ENCODE measurements at regions not wholly inside any gene's neighbourhood (a gene's known extent, or its start where the extent isn't known, plus 50 kb on each side); places are given as distances from the start of the nearest gene placed in this dataset.

DNA sequence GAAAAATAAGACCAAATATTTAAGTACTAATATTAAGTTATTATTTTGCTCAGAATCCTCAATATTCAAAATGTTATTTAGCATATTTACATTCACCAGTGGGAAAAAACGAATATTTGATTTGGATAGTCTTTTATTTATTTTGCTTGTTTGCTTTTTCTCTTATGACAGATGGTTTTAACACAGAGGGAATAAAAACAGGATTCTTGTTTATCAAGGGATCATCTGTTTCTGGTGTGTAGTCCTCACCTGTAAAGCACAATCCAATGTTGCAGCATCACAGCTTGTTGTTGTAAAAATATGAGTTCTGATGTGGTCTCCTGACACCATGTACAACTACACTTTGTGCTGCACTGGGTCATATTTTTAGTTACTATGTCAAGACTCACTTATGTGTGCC is 103.9 kb downstream of the AVPR1A start:
- Histone ChIP-seq H3K9me2 (ENCODE audit: insufficient read depth, low read length) (no peaks in the 10 kb centered on the region), H3K9me3 (ENCODE audit: low read length) (no peaks in the 10 kb centered on the region), H3F3A (ENCODE audit: insufficient read depth, low read length, poor library complexity, severe bottlenecking) (no peaks in the 10 kb centered on the region), H3K27ac (ENCODE audit: low read length) (no peak overlapping the region), H3K4me3 (ENCODE audit: low read length) (no peak overlapping the region), H3K9ac (ENCODE audit: low read length) (no peak overlapping the region), H3K36me3 (ENCODE audit: insufficient read depth, low read length) (no peaks in the 10 kb centered on the region), H3K79me2 (replicated peaks; ENCODE audit: insufficient read depth, low read length) (no peaks in the 10 kb centered on the region), H3K4me2 (ENCODE audit: low read length) (no peak overlapping the region), H4K20me1 (ENCODE audit: insufficient read depth) (no peaks in the 10 kb centered on the region), H3K27me3 (ENCODE audit: insufficient read depth, low read depth, low read length) (no peaks in the 10 kb centered on the region), H2AFZ (ENCODE audit: low read depth, low read length) (no peak overlapping the region)
- TF ChIP-seq MXI1 (conservative IDR thresholded peaks at IDR 0.05; ENCODE audit: poor library complexity, severe bottlenecking) (no peak), EZH2 (IDR thresholded peaks at IDR 0.05; ENCODE audit: borderline replicate concordance, insufficient read depth, low read length, poor library complexity, severe bottlenecking) (no peak), SMC3 (conservative IDR thresholded peaks at IDR 0.05; ENCODE audit: poor library complexity) (no peak), RAD21 (conservative IDR thresholded peaks at IDR 0.05) (no peak), EP300 (conservative IDR thresholded peaks at IDR 0.05; ENCODE audit: poor library complexity, severe bottlenecking) (no peak), TAF1 (IDR thresholded peaks at IDR 0.05; ENCODE audit: low read depth) (no peak), POLR2AphosphoS5 (IDR thresholded peaks at IDR 0.05) (no peak)
- TF ChIP-seq, protein P1, sequence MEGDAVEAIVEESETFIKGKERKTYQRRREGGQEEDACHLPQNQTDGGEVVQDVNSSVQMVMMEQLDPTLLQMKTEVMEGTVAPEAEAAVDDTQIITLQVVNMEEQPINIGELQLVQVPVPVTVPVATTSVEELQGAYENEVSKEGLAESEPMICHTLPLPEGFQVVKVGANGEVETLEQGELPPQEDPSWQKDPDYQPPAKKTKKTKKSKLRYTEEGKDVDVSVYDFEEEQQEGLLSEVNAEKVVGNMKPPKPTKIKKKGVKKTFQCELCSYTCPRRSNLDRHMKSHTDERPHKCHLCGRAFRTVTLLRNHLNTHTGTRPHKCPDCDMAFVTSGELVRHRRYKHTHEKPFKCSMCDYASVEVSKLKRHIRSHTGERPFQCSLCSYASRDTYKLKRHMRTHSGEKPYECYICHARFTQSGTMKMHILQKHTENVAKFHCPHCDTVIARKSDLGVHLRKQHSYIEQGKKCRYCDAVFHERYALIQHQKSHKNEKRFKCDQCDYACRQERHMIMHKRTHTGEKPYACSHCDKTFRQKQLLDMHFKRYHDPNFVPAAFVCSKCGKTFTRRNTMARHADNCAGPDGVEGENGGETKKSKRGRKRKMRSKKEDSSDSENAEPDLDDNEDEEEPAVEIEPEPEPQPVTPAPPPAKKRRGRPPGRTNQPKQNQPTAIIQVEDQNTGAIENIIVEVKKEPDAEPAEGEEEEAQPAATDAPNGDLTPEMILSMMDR (IDR thresholded peaks at IDR 0.05; ENCODE audit: poor library complexity, severe bottlenecking), result no peak

DNA sequence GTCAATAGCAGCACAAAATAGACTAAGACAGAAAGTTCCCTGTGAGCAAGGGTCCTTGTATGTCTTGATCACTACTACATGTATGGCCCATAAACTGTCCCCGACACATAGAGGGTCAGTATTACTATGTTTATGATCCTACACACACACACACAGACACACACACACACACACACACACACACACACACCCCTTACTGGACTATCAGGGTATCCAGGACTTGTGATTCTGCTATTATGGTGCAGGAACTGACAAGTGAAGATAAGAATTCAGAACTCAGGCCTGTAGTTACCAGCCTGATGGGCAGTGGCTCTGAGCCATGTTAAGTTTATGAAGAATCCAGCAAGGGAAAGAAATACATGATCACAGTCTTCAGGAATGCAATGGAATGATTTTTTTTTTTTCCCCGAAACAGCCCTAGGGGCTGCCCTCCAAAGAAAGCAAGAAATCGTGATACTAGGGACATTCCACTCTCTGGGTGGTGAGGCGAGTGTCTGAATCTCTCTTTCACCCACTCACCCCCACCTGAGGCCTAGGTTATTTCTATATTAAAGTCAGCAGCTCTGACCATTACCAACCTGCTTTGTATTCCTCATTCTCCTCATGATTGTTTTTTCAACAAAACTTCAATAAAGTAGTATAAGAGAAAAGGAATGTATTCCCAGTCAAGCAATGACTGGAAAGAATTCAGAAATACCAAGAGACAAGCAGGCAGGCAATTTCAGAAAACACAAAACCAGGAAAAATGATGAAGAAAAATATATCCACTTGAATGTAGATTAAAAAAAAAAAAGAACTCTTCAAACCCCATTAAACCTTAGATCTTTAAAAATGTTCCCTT is 105.8 kb downstream of the AVPR1A start:
- no peaks in the 10 kb centered on the region for H3K36me3 ChIP-seq (ENCODE audit: insufficient read depth, low read length)
- no peak overlapping the region for H3K9ac ChIP-seq (ENCODE audit: low read length)
- no peak overlapping the region for H3K4me3 ChIP-seq (ENCODE audit: low read length)
- no peaks in the 10 kb centered on the region for H4K20me1 ChIP-seq (ENCODE audit: insufficient read depth)
- H3K27ac ChIP-seq (ENCODE audit: low read length), result no peak overlapping the region
- H3K79me2 ChIP-seq (replicated peaks; ENCODE audit: insufficient read depth, low read length), result no peaks in the 10 kb centered on the region
- H2AFZ ChIP-seq (ENCODE audit: low read depth, low read length), result no peak overlapping the region
- H3K9me2 ChIP-seq (ENCODE audit: insufficient read depth, low read length), result no peaks in the 10 kb centered on the region
- H3F3A ChIP-seq (ENCODE audit: insufficient read depth, low read length, poor library complexity, severe bottlenecking), result no peaks in the 10 kb centered on the region
- H3K4me2 ChIP-seq (ENCODE audit: low read length), result no peak overlapping the region
- no peaks in the 10 kb centered on the region for H3K27me3 ChIP-seq (ENCODE audit: insufficient read depth, low read depth, low read length)
- TF ChIP-seq SMC3 (conservative IDR thresholded peaks at IDR 0.05; ENCODE audit: poor library complexity) (no peak), MXI1 (conservative IDR thresholded peaks at IDR 0.05; ENCODE audit: poor library complexity, severe bottlenecking) (no peak), EP300 (conservative IDR thresholded peaks at IDR 0.05; ENCODE audit: poor library complexity, severe bottlenecking) (no peak), RAD21 (conservative IDR thresholded peaks at IDR 0.05) (no peak), POLR2AphosphoS5 (IDR thresholded peaks at IDR 0.05) (no peak), TAF1 (IDR thresholded peaks at IDR 0.05; ENCODE audit: low read depth) (no peak), EZH2 (IDR thresholded peaks at IDR 0.05; ENCODE audit: borderline replicate concordance, insufficient read depth, low read length, poor library complexity, severe bottlenecking) (no peak)
- TF ChIP-seq, protein P1 (IDR thresholded peaks at IDR 0.05; ENCODE audit: poor library complexity, severe bottlenecking), result no peak
- TF ChIP-seq, protein P2, sequence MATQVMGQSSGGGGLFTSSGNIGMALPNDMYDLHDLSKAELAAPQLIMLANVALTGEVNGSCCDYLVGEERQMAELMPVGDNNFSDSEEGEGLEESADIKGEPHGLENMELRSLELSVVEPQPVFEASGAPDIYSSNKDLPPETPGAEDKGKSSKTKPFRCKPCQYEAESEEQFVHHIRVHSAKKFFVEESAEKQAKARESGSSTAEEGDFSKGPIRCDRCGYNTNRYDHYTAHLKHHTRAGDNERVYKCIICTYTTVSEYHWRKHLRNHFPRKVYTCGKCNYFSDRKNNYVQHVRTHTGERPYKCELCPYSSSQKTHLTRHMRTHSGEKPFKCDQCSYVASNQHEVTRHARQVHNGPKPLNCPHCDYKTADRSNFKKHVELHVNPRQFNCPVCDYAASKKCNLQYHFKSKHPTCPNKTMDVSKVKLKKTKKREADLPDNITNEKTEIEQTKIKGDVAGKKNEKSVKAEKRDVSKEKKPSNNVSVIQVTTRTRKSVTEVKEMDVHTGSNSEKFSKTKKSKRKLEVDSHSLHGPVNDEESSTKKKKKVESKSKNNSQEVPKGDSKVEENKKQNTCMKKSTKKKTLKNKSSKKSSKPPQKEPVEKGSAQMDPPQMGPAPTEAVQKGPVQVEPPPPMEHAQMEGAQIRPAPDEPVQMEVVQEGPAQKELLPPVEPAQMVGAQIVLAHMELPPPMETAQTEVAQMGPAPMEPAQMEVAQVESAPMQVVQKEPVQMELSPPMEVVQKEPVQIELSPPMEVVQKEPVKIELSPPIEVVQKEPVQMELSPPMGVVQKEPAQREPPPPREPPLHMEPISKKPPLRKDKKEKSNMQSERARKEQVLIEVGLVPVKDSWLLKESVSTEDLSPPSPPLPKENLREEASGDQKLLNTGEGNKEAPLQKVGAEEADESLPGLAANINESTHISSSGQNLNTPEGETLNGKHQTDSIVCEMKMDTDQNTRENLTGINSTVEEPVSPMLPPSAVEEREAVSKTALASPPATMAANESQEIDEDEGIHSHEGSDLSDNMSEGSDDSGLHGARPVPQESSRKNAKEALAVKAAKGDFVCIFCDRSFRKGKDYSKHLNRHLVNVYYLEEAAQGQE (IDR thresholded peaks at IDR 0.05; ENCODE audit: borderline replicate concordance), result no peak
- H3K9me3 ChIP-seq (ENCODE audit: low read length), result no peaks in the 10 kb centered on the region
